ENCODE measurements at regions not wholly inside any gene's neighbourhood (a gene's known extent, or its start where the extent isn't known, plus 50 kb on each side); places are given as distances from the start of the nearest gene placed in this dataset.
"Not testable (repeated sequence)": the region's sequence is repeated elsewhere in the genome, so short reads cannot be mapped to it uniquely, and the experiment has no call there.

- no peak for DNase-seq
These were observed 172.7 kb upstream of the NOX3 start for GRCh38 chr6:155628306-155628705.

DNA sequence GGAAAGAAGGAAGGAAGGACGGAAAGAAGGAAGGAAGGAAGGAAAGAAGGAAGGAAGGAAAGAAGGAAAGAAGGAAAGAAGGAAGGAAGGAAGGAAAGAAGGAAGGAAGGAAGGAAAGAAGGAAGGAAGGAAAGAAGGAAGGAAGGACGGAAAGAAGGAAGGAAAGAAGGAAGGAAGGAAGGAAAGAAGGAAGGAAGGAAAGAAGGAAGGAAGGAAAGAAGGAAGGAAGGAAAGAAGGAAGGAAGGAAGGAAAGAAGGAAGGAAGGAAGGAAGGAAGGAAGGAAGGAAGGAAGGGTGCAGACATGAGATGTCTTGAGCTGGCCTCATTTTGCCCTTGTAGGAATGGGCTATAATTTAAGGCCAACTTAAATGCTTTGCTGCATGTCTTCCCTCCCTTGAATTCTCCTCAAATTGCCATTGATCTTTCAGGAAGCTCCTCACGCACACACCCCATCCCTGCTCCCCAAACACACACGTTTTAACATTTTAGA, 172.1 kb upstream of the NOX3 start:
- not testable (repeated sequence) for DNase-seq

DNA sequence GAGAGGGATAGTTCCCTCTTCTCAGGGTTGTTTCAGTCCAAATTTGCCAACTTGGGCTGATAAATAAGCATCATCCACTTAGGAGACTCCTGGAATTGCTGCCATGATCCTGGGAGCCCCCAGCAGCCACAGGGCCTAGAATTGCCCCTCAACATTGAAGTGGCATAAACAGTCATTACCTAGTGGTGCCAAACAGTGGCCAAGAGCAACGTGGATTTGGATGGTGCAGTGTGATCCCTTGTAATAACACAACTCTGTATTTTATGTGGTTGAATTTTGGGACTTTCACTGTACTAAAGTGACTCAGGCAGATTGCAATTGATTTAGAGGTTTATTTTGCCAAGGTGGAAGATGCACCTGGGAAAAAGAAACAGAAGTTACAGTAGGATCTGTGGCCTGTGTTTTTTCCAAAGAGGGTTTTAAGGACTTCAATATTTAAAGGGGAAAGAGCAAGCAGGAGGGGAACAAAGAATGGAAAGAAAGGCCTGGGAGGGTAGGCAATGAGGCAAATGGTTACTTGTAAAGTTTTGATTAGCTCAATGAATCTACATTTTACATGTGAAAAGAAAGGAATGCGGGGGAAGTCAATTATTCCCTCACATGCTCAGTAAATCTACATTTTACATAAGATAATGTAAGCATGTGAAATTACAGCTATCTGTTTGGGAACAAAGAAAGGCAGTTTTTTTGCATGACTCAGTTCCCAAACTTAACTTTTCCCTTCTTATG, 168.0 kb upstream of the NOX3 start:
- DNase-seq: no peak

DNA sequence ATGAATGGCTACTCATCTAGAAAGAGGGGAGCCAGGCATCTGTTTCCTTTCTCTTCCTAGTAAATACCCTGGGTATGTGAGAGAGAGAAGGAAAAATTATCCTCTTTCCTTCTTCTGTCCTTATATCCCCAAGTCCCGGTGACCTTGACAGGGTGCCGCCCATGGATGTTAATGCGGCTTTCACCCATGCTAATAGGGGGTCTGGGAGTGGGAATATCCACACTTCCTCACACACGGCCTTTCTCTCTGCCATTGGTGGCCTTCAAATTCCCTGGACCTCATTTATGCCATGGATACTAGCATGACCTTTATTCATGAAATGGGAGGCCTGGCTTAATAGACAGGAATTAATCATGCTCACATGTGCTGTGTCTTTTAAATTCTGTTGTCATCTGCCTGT, 159.0 kb upstream of the NOX3 start:
- DNase-seq: no peak

- no peak for DNase-seq
These were observed 156.1 kb upstream of the NOX3 start for GRCh38 chr6:155611742-155612141.

DNA sequence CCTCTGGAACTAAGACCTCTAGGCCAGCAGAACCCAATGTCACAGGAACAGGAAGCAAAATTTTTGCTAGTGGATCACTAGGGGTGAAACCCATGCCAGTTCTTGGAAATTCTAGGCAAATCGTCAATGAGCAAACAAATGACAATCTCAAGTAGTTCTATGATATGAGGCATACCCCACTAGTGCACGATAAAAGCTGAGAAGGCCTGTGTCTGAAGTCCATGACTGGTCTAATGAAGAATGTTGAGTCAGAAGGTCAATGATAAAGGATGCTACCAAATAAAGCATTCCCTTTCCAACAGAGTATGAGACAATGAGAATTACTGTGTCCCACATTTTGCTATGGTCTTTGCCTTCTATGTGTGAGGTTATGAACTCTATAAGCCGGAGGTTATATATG, 149.4 kb upstream of the NOX3 start:
- no peak for DNase-seq

DNA sequence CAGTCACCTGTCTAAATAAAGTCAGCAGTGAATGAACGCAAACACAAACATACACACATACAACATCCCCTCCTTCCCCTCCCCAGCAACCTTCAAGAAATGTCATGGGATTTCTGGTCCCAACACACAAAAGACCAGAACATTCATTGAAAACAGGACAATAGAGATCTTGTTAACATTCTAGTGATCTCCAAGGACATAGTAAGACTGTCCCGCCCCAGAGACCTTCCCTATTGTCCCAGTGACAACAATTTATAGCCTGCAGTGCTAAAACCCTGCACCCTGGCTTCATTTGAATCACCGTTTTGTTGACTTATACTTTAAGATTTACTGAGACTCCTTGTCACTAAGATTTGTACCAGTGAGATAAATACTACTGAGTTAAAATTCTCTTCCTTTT, 143.9 kb upstream of the NOX3 start:
- no peak for DNase-seq

GRCh38 chr6:155599160-155599559, 143.5 kb upstream of the NOX3 start:
- DNase-seq: no peak

DNA sequence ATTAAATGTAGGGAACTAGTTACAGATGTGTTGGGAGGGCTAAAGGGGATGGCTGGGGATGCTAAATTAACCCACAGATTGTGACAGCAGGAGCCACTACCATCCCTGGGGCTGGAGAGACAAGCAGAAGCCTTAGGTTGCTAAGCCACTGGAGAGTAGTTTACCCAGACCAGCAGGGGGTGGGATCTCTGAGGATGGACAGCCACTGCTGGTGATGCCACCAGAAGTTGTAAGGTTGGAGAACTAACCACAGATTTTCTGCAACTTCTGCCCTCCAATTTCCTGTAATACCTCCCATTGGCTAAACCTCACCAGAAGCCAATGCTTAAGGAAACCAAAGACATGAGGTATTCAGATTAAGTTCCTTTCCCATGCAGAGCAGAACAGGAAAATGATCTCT, 139.6 kb upstream of the NOX3 start:
- DNase-seq: no peak

DNA sequence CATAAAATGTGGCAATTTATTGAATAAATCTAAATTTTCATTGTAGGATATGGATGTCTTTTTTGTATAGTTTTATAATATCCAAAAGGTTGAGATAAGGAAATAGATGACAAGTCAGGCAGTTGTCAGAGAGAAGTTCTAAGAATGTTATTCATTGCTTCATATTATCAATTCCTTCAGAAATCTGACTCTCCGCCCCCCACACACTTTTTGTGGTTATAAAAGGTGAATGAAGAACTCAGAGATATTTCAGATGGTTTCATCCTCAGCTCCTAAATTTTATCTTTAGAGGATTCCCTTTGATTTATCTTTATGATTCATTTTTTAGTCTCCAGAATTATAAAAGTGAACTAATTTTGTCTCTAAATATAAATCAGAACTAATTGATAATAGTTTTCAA, 136.1 kb upstream of the NOX3 start:
- DNase-seq: no peak

GRCh38 chr6:155589190-155589589, 133.6 kb upstream of the NOX3 start:
- no peak for DNase-seq

DNA sequence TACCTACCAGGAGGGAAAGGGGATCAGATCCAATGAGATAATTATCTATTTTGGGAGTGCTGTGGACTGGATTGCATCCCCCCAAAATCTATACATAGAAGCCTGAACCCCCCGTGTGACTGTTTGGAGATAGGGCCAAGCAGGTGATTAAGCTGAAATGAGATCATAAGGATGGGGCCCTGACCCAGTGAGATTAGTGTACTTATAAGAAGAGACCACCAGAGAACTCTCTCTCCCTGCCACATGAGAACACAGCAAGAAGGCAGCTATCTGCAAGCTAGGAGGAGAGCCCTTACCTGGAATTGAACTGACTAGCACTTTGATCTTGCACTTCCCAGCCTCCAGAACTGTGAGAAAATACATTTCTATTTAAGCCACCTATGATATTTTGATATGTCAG, 132.2 kb upstream of the NOX3 start:
- DNase-seq: no peak

DNA sequence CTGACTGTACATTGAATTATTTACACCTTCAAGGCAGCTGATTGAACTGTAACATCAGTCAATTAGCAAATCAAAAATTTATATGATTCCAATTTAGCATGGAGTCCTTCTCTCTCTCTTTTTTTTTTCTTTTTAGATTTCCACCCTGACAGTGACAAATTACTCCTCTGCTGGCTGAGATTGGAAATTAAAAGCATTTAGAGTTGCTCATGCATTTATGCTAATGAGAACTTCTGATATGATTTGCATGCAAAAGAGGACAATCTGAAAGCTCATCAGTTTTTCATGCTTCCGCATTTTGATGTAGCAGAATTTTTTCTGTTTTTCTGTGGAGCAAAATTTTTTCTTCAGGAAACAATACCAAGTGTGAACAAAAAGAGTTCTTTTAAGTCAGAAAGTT, 130.5 kb upstream of the NOX3 start:
- DNase-seq: no peak

GRCh38 chr6:155584006-155584405, 128.4 kb upstream of the NOX3 start:
- no peak for DNase-seq

GRCh38 chr6:155582016-155582991, 126.7 kb upstream of the NOX3 start:
- no peak for DNase-seq

GRCh38 chr6:155580904-155581303, 125.3 kb upstream of the NOX3 start:
- DNase-seq: no peak

- no peak for DNase-seq
These were observed 122.6 kb upstream of the NOX3 start for GRCh38 chr6:155578251-155578650.

- no peak for DNase-seq
These were observed 106.3 kb upstream of the NOX3 start for GRCh38 chr6:155561966-155562364.

- no peak for DNase-seq
These were observed 105.8 kb upstream of the NOX3 start for GRCh38 chr6:155561257-155561965.

GRCh38 chr6:155549928-155550327, 94.3 kb upstream of the NOX3 start:
- DNase-seq: no peak

DNA sequence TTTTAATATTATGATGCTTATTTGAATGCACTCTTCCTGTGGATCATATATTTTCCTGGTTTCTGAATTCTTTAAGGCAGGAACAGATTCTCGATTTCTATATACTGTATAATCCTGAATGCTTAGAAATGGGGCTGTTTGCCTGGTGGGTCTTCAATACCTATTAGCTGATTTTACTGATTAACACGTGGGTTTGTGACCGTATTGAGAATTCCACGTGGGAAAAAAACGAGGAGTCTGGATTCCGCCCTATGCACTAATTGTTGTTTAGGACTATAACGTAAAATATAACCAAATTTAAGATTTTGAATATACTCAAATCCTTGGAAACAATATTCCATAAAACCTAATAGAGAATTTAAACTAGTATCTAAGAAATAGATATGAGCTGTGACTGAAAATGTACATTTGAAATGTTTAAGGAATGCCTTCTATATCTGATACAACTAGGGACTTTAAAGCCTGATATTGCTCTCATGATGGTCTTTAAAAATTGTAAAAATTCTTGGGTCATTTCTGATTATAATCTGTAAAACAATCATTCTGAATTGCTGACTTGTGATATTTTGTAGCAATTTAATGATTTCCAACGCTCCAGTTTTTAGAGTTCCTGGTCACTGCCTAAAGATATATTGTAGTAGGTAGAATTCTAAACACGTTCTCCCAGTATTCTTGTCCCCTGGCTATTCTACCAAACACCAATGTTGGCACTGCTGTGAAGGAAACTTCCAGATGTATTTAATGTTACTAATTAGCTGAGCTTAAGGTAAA, 93.6 kb upstream of the NOX3 start:
- DNase-seq: no peak

GRCh38 chr6:155548576-155548975, 92.9 kb upstream of the NOX3 start:
- DNase-seq: no peak

DNA sequence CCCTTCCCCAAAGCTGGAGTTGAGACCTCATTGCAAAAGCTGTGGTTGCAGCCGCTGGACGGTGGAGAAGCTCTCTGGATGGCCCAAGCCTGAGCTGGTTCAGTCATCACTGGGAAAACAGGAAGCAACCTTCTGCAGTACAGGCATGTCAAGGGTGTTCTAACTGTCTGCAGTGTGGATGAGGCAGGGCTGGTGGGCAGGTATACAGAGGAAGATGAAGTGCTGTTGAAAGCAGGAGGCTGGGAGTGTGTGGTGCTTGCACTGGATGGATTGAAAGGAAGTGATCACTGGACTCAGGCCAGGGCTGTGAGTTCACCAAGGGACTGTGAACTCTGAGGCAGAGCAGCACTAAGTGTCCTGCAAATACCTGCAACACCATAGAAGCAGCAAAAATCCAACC, 89.0 kb upstream of the NOX3 start:
- no peak for DNase-seq

Data from CD4-positive, alpha-beta T cell treated with Interferon alpha-2 for 1 hour (primary cell).